Activated CD8-positive, alpha-beta memory T cell treated with anti-CD3 and anti-CD28 coated beads for 36 hours (primary cell): ENCODE measurements at regions not wholly inside any gene's neighbourhood (a gene's known extent, or its start where the extent isn't known, plus 50 kb on each side); places are given as distances from the start of the nearest gene placed in this dataset.
"Not testable (repeated sequence)": the region's sequence is repeated elsewhere in the genome, so short reads cannot be mapped to it uniquely, and the experiment has no call there.

Source experiments
- CTCF ChIA-PET: fragments of 350-600 bp; sonication (Branson Sonifier 250); formaldehyde crosslinking; loops from one replicate; lab custom pipeline; 2021; ENCODE audit warnings: antibody characterized with exemption; lab: Charles Lee
- POLR2A ChIA-PET: fragments of 350-600 bp; sonication (Branson Sonifier 250); formaldehyde crosslinking; loops from one replicate; lab custom pipeline; 2021; ENCODE audit warnings: antibody characterized with exemption; lab: Charles Lee

GRCh38 chr6:152811785-152812184 lies 61.2 kb downstream of the VIP start:
- ChIA-PET CTCF (no interaction called here), POLR2A (no interaction called here)

GRCh38 chr6:152815230-152815872 lies 64.8 kb downstream of the VIP start:
- ChIA-PET CTCF (interaction anchor here (0.7 kb wide), 1 partner anchor 39 kb away, joined by 3 read pairs; no protein-coding TSS in a partner anchor), POLR2A (no interaction called here)

GRCh38 chr6:152816055-152816454 lies 65.5 kb downstream of the VIP start:
- CTCF ChIA-PET, result no interaction called here
- POLR2A ChIA-PET, result no interaction called here

- ChIA-PET CTCF (no interaction called here), POLR2A (no interaction called here)
Observed at GRCh38 chr6:152821525-152821924, 70.9 kb downstream of the VIP start.

GRCh38 chr6:152824666-152825065 lies 74.1 kb downstream of the VIP start:
- CTCF ChIA-PET, result no interaction called here
- POLR2A ChIA-PET, result no interaction called here

GRCh38 chr6:152828431-152828830 lies 77.8 kb downstream of the VIP start:
- POLR2A ChIA-PET, result no interaction called here
- CTCF ChIA-PET, result no interaction called here

- POLR2A ChIA-PET, CTCF ChIA-PET: not testable (repeated sequence)
Observed at GRCh38 chr6:152834366-152834765, 83.8 kb downstream of the VIP start.

- ChIA-PET CTCF (no interaction called here), POLR2A (no interaction called here)
Observed at GRCh38 chr6:152836523-152836922, 85.9 kb downstream of the VIP start.

- POLR2A ChIA-PET, result no interaction called here
- CTCF ChIA-PET, result no interaction called here
Observed at GRCh38 chr6:152845421-152845820, 94.8 kb downstream of the VIP start.

- ChIA-PET POLR2A (no interaction called here), CTCF (no interaction called here)
Observed at GRCh38 chr6:152846825-152847224, 96.2 kb downstream of the VIP start.

GRCh38 chr6:152848919-152849318 lies 98.3 kb downstream of the VIP start:
- ChIA-PET POLR2A (no interaction called here), CTCF (no interaction called here)

GRCh38 chr6:152854086-152854795 lies 103.6 kb downstream of the VIP start:
- POLR2A ChIA-PET, result no interaction called here
- CTCF ChIA-PET, result no interaction called here

GRCh38 chr6:152858141-152858540 lies 107.5 kb downstream of the VIP start:
- ChIA-PET POLR2A (no interaction called here), CTCF (no interaction called here)

GRCh38 chr6:152859225-152859624 lies 108.6 kb downstream of the VIP start:
- POLR2A ChIA-PET, result no interaction called here
- CTCF ChIA-PET, result no interaction called here

- ChIA-PET CTCF (interaction anchor here (1.3 kb wide), 1 partner anchor 90 kb away, joined by 3 read pairs; no protein-coding TSS in a partner anchor), POLR2A (no interaction called here)
Observed at GRCh38 chr6:152863618-152864326, 113.2 kb downstream of the VIP start.

GRCh38 chr6:152874267-152874666 lies 108.6 kb downstream of the FBXO5 start:
- POLR2A ChIA-PET, result no interaction called here

GRCh38 chr6:152874846-152875568 lies 107.8 kb downstream of the FBXO5 start:
- ChIA-PET CTCF (no interaction called here), POLR2A (no interaction called here)

More at GRCh38 chr6:152874267-152874666, 108.6 kb downstream of the FBXO5 start:
- CTCF ChIA-PET, result no interaction called here

GRCh38 chr6:152879681-152880080 lies 103.2 kb downstream of the FBXO5 start:
- POLR2A ChIA-PET, result no interaction called here
- CTCF ChIA-PET, result no interaction called here

- ChIA-PET POLR2A (no interaction called here), CTCF (no interaction called here)
Observed at GRCh38 chr6:152893187-152893586, 89.7 kb downstream of the FBXO5 start.

- ChIA-PET POLR2A (no interaction called here), CTCF (no interaction called here)
Observed at GRCh38 chr6:152896923-152897322, 85.9 kb downstream of the FBXO5 start.
